RCC 7860 (cell line): ENCODE measurements at regions not wholly inside any gene's neighbourhood (a gene's known extent, or its start where the extent isn't known, plus 50 kb on each side); places are given as distances from the start of the nearest gene placed in this dataset.
A peak's percentile ranks its signal among the peaks of the same experiment; 100 is the strongest.
"Not testable (repeated sequence)": the region's sequence is repeated elsewhere in the genome, so short reads cannot be mapped to it uniquely, and the experiment has no call there.

Experiments used
- DNase-seq: peaks from one replicate; pipeline ENCODE4 v3.0.0-alpha.2; 2015; ENCODE audit warnings: low spot score
- FAIRE-seq: peaks from 2 replicates; lab custom pipeline; 2012; peaks lifted over from hg19 to GRCh38; lab: Jason Lieb, UNC

- DNase-seq (no peak), FAIRE-seq (no peak)
Measured at GRCh38 chr5:25459082-25459481, 814.3 kb upstream of the CDH10 start.

DNA sequence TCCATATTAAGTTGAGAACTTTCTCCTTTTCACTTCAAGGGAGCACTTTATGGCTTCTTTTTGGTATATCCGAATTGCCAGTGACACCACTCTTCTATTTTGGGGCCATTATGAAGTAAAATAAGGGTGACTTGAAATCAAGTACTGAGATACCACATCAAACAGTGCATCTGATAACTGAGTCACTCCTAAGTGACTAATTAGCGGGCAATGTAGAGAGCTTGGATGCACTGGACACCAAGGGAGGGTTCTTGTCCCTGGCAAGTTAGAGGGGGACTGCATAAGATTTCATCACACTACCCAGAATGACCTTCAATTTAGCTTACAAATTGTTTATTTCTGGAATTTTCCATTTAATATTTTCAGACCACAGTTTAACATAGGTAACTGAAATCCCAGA lies 813.9 kb upstream of the CDH10 start:
- DNase-seq = peak; percentile 28

DNA sequence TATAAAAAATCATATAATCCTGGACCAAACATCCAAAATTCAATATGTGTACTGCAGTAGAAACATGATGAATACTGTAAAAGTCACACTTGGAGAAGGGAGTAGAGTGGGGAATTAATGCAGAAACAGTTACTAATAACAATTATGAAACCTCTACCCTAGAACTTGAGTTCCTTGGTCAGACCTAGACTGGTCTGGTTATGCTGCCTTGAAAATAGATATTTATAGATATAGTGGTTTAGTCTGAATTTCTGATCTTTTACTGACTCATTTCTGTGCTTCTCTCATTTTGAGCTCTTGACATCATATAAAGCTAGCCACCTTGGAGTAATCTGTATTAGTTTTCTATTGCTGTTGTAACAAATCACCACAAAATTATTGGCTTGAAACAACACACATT lies 808.7 kb upstream of the CDH10 start:
- FAIRE-seq (no peak), DNase-seq (no peak)

More for the DNA sequence above, 813.9 kb upstream of the CDH10 start:
- FAIRE-seq = peak; percentile 12

DNA sequence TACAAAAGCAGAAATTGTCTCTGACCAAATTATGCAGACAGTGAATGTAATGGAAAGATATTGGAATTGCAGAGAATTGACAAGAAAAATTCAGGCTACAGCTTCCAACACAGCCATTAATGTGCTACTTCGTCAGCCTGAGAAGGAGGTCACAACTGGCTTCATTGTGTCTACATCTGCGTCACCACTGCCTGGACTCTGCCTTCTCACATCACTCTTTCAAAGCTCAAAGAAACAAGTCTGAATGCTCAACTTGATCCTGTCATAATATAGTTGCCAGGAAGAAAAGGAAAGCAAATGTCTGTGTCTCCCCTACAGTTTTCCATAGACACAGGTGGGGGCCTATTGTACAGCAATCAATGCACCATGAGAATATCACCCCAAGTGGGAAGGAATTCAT lies 806.5 kb upstream of the CDH10 start:
- DNase-seq (no peak), FAIRE-seq (no peak)

- DNase-seq (no peak), FAIRE-seq (no peak)
Measured at GRCh38 chr5:25448646-25449045, 803.9 kb upstream of the CDH10 start.

DNA sequence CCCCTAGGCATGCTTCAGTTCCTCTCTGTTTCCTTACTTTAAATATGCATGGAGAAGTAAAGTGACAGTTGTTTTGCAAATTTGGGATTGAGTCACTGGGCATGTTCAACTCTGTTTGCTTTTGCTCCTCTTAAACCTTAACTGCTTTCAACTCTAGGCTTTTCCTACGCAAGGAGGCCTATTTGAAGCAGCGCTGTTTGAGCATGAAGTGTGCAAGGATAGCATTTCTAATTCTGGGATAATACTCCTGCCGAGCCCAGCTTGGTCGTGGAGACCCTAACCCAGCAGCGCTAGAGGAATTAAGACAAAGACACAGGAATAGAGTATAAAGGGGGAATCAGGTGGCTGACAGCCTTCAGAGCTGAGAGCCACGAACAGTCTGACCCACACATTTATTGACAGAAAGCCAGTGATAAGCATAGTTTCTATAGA lies 803.4 kb upstream of the CDH10 start:
- DNase-seq (no peak), FAIRE-seq (no peak)

GRCh38 chr5:25446061-25446420 lies 801.3 kb upstream of the CDH10 start:
- FAIRE-seq = not testable (repeated sequence)

GRCh38 chr5:25445381-25446060 lies 800.7 kb upstream of the CDH10 start:
- DNase-seq, FAIRE-seq: not testable (repeated sequence)

More at GRCh38 chr5:25446061-25446420, 801.3 kb upstream of the CDH10 start:
- DNase-seq = not testable (repeated sequence)

DNA sequence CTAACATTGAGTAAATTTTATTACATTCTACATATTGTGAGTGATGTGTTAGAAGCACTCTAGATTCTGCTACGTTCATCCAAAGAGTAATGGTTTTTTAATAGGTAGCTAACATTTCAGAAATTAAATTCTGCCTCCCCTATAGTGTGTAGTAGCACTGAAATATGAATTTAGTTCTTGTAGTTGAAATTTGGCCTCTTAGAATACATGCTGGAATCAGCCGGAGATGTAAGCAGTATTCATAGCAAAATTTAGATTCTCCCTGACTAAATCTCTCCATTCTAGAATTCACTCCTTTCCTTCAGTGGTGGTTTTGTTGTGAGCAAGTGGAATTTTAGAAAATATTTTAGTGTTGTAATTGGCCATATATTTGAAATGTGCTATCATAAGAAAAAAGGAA lies 799.9 kb upstream of the CDH10 start:
- DNase-seq = no peak
- FAIRE-seq = no peak

DNA sequence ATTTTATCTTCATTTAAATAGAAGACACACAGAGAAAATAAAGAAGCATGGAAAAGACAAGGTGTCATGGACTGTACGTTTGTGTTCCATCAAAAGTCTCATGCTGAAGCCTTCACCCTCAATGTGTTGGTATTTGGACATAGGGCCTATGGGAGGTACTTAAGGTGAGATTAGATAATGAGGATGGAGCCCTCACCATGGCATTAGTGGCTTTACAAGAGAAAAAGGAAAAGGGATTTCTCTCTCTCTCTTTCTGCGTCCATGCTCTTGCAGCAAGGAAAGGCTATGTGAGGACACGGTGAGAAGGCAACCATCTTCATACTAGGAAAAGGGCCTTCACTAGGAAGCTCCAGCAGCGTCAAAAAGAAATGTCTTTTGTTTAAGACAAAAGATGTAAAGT lies 797.0 kb upstream of the CDH10 start:
- DNase-seq (no peak), FAIRE-seq (no peak)

- FAIRE-seq (no peak), DNase-seq (no peak)
Measured at GRCh38 chr5:25439025-25439424, 794.2 kb upstream of the CDH10 start.

DNA sequence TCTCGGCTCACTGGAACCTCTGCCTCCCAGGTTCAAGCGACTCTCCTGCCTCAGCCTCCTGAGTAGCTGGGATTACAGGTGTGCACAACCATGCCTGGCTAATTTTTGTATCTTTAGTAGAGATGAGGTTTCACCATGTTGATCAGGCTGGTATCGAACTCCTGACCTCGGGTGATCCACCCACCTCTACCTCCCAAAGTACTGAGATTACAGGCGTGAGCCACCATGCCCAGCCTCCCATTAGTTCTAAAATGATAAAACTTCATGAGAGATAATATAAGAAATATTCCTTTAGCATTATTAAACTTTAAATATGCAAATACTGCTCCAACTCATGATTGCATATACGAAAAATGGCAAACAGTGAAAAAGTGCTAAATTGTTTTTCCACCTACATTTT lies 793.6 kb upstream of the CDH10 start:
- FAIRE-seq, DNase-seq: not testable (repeated sequence)

- DNase-seq = no peak
- FAIRE-seq = no peak
Measured at GRCh38 chr5:25436452-25436851, 791.7 kb upstream of the CDH10 start.

GRCh38 chr5:25435882-25436281 lies 791.1 kb upstream of the CDH10 start:
- DNase-seq (no peak), FAIRE-seq (no peak)

DNA sequence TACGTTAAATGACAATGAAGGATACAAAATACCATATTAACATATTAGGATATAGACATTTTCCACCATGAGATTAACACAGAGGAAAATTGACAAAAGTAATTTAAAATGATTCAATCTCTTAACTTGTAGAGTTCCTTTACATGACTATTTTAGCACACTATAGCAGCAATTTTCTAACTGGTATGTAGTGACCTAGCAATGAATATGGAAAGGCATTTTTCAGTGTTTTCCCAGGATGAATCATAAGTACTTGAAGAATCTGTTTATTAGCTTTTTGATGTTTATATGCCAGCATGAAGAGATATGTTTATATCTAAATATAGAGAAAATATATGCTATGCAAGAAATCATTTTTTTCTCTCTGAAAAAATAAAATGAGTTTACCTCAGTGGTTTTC lies 782.5 kb upstream of the CDH10 start:
- no peak for FAIRE-seq

DNA sequence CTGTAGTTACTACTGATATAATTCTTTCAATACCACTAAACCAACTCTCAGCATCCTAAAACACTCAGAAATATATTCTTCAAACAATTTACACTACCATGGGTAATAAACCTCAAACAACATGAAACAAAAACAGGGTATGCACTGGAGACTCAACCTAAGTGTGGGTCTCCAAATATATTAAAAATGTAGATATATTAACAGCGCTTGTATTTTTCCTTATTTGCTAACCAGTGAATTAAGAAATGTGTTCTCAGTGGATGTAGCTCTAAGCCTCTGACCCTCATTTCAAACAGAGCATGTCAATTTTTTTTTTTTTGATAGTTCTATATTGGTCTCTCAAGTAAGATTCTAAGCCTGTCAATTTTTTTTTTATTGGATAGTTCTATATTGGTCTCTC lies 778.5 kb upstream of the CDH10 start:
- FAIRE-seq (no peak), DNase-seq (no peak)

More for the DNA sequence above, 782.5 kb upstream of the CDH10 start:
- DNase-seq = no peak

GRCh38 chr5:25419684-25420083 lies 774.9 kb upstream of the CDH10 start:
- FAIRE-seq (no peak), DNase-seq (no peak)

GRCh38 chr5:25418978-25419377 lies 774.2 kb upstream of the CDH10 start:
- no peak for DNase-seq
- FAIRE-seq = no peak

DNA sequence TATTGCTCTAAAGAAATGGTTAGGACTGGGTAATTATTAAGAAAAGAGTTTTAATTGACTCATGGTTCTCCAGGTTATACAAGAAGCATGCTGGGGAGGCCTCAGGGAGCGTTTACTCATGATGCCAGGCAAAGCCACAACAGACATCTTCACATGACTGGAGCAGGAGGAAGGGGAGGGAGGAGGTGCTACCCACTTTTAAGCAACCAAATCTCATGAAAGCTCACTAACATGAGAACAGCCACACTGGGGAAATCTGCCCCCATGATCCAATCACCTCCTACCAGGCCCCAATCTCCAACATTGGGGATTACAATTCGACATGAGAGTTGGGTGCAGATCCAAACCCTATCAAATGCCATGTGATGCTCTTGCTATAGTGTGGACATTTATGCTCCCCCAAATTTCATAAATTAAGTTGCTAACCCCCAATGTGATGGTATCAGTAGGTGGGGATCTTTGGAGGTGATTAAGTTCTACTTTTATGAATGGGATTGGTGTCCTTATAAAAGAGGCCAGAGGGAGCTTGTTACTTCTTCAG lies 773.6 kb upstream of the CDH10 start:
- FAIRE-seq = no peak
- DNase-seq = no peak

GRCh38 chr5:25416960-25417359 lies 772.2 kb upstream of the CDH10 start:
- DNase-seq = no peak
- no peak for FAIRE-seq

DNA sequence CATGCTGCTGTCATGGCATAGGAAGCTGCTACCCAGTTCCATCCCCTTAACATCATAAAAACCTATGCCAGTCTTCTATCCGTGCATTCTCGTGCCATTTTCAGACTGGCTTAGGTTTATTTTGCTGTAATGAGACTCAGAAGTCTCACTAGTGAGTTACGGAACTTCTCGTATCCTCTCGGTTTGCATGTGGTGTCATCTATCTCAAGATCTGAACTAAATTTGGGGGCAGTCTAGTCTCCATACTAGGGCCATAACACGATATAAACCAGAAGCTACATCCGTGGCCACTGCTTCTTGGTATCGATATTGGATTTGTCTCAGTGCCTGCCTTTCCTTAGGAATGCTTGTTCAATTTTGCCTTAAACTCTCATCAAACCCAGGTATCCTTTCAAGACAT lies 771.2 kb upstream of the CDH10 start:
- FAIRE-seq (no peak), DNase-seq (no peak)

GRCh38 chr5:25414742-25415141 lies 770.0 kb upstream of the CDH10 start:
- no peak for DNase-seq
- no peak for FAIRE-seq

- no peak for DNase-seq
- no peak for FAIRE-seq
Measured at GRCh38 chr5:25412116-25412661, 767.4 kb upstream of the CDH10 start.
